Hepatocyte (in vitro differentiated cells): ENCODE measurements at regions not wholly inside any gene's neighbourhood (a gene's known extent, or its start where the extent isn't known, plus 50 kb on each side); places are given as distances from the start of the nearest gene placed in this dataset.

ENCODE experiments used
- CTCF ChIP-seq: fragments of 200-600 bp; sonication (generic); IDR thresholded peaks from 2 replicates; pipeline ENCODE4 v1.5.1; 2016; ENCODE audit warnings: antibody characterized with exemption, mild to moderate bottlenecking; ENCODE audit not compliant: poor library complexity
- EZH2 ChIP-seq: fragments of 200-600 bp; sonication (generic); IDR thresholded peaks from 2 replicates; pipeline ENCODE4 v1.6.1; 2016; ENCODE audit warnings: antibody characterized with exemption, mild to moderate bottlenecking, borderline replicate concordance
- EZH2phosphoT487 ChIP-seq: fragments of 200-600 bp; sonication (generic); IDR thresholded peaks from one replicate; pipeline ENCODE4 v1.6.1; 2018; ENCODE audit warnings: antibody characterized with exemption, mild to moderate bottlenecking, low read depth, moderate library complexity; ENCODE audit not compliant: unreplicated experiment, severe bottlenecking

GRCh38 chr11:101327908-101328307 lies 198.3 kb upstream of the PGR start:
- TF ChIP-seq CTCF (no peak), EZH2 (no peak), EZH2phosphoT487 (no peak)
